ENCODE measurements at regions not wholly inside any gene's neighbourhood (a gene's known extent, or its start where the extent isn't known, plus 50 kb on each side); places are given as distances from the start of the nearest gene placed in this dataset.
"Not testable (repeated sequence)": the region's sequence is repeated elsewhere in the genome, so short reads cannot be mapped to it uniquely, and the experiment has no call there.

GRCh38 chr7:136533732-136534131 lies 334.7 kb upstream of the CHRM2 start:
- DNase-seq: no peak

GRCh38 chr7:136530831-136531230 lies 337.6 kb upstream of the CHRM2 start:
- no peak for DNase-seq

GRCh38 chr7:136528329-136528728 lies 340.1 kb upstream of the CHRM2 start:
- no peak for DNase-seq

GRCh38 chr7:136527554-136527953 lies 340.9 kb upstream of the CHRM2 start:
- no peak for DNase-seq

GRCh38 chr7:136526408-136527105 lies 341.9 kb upstream of the CHRM2 start:
- no peak for DNase-seq

- no peak for DNase-seq
Observed at GRCh38 chr7:136523571-136523970, 344.9 kb upstream of the CHRM2 start.

- DNase-seq: no peak
Observed at GRCh38 chr7:136517971-136518370, 350.5 kb upstream of the CHRM2 start.

GRCh38 chr7:136514776-136515175 lies 353.7 kb upstream of the CHRM2 start:
- no peak for DNase-seq

GRCh38 chr7:136513744-136514143 lies 354.7 kb upstream of the CHRM2 start:
- no peak for DNase-seq

- peak in 2 of 56 donors; percentile 13 to 40 for DNase-seq
Observed at GRCh38 chr7:136509466-136509865, 359.0 kb upstream of the CHRM2 start.

- no peak for DNase-seq
Observed at GRCh38 chr7:136502162-136502561, 366.3 kb upstream of the CHRM2 start.

- DNase-seq: no peak
Observed at GRCh38 chr7:136501151-136501550, 367.3 kb upstream of the CHRM2 start.

GRCh38 chr7:136496551-136496950 lies 371.9 kb upstream of the CHRM2 start:
- DNase-seq: peak in 4 of 56 donors; percentile 2 to 34 (median 13)

GRCh38 chr7:136495081-136495480 lies 373.4 kb upstream of the CHRM2 start:
- DNase-seq: no peak

- DNase-seq: no peak
Observed at GRCh38 chr7:136492366-136492765, 376.1 kb upstream of the CHRM2 start.

- DNase-seq: no peak
Observed at GRCh38 chr7:136489808-136490207, 378.6 kb upstream of the CHRM2 start.

- no peak for DNase-seq
Observed at GRCh38 chr7:136480901-136481300, 387.6 kb upstream of the CHRM2 start.

GRCh38 chr7:136479922-136480321 lies 388.5 kb upstream of the CHRM2 start:
- no peak for DNase-seq

GRCh38 chr7:136470179-136470578 lies 398.3 kb upstream of the CHRM2 start:
- no peak for DNase-seq

GRCh38 chr7:136452949-136453348 lies 415.5 kb upstream of the CHRM2 start:
- no peak for DNase-seq

- no peak for DNase-seq
Observed at GRCh38 chr7:136446751-136447150, 421.7 kb upstream of the CHRM2 start.

GRCh38 chr7:136441835-136442234 lies 426.6 kb upstream of the CHRM2 start:
- no peak for DNase-seq

- not testable (repeated sequence) for DNase-seq
Observed at GRCh38 chr7:136431736-136432135, 436.7 kb upstream of the CHRM2 start.

- DNase-seq: no peak
Observed at GRCh38 chr7:136424058-136424457, 444.4 kb upstream of the CHRM2 start.

Data from nucleus accumbens (tissue), 56 donors.